WTC11 (cell line): ENCODE measurements at regions not wholly inside any gene's neighbourhood (a gene's known extent, or its start where the extent isn't known, plus 50 kb on each side); places are given as distances from the start of the nearest gene placed in this dataset.

ENCODE experiments used
- ATAC-seq: fragments of 200-7000 bp; cut with Tn5 transposase; 2 replicates; pipeline ENCODE4 v1.10.0; 2021; ENCODE audit warnings: mild to moderate bottlenecking, moderate library complexity
- CTCF ChIA-PET: fragments of 300-600 bp; sonication (Branson Sonifier 250); formaldehyde crosslinking; loops from one replicate; lab custom pipeline; 2021; ENCODE audit warnings: antibody characterized with exemption; lab: Charles Lee
- POLR2A ChIA-PET: fragments of 350-600 bp; sonication (Branson Sonifier 250); formaldehyde crosslinking; loops from one replicate; lab custom pipeline; 2021; ENCODE audit warnings: antibody characterized with exemption; lab: Charles Lee
- DNase-seq: peaks from one replicate; pipeline ENCODE4 v3.0.0; 2021; ENCODE audit warnings: low spot score
- H3K27ac Mint-ChIP-seq: 2 replicates; pipeline ENCODE4 v1.8.0; 2021; ENCODE audit warnings: mixed read lengths
- H3K27me3 Mint-ChIP-seq: 2 replicates; pipeline ENCODE4 v1.8.0; 2021; ENCODE audit warnings: low read depth, mild to moderate bottlenecking, moderate library complexity, mixed read lengths
- H3K36me3 Mint-ChIP-seq: 2 replicates; pipeline ENCODE4 v1.8.0; 2021; ENCODE audit warnings: mixed read lengths
- H3K4me1 Mint-ChIP-seq: 2 replicates; pipeline ENCODE4 v1.8.0; 2022; ENCODE audit warnings: mixed read lengths
- H3K4me3 Mint-ChIP-seq: 2 replicates; pipeline ENCODE4 v1.8.0; 2021; ENCODE audit warnings: mild to moderate bottlenecking, moderate library complexity, mixed read lengths
- H3K9me3 Mint-ChIP-seq: 2 replicates; pipeline ENCODE4 v1.8.0; 2021; ENCODE audit warnings: mixed read lengths
- AR ChIP-seq: fragments of 250-450 bp; sonication (Bioruptor Pico); IDR thresholded peaks from 2 replicates; pipeline ENCODE4 v1.9.0; 2021; ENCODE audit warnings: mild to moderate bottlenecking
- CREB1 ChIP-seq: sonication (generic); formaldehyde crosslinking; IDR thresholded peaks from 2 replicates; pipeline ENCODE4 v1.8.0; 2023; ENCODE audit warnings: mild to moderate bottlenecking, missing genetic modification reagents
- E2F1 ChIP-seq: sonication (generic); formaldehyde crosslinking; IDR thresholded peaks from 2 replicates; pipeline ENCODE4 v1.8.0; 2022; ENCODE audit warnings: mild to moderate bottlenecking, missing genetic modification reagents
- E2F4 ChIP-seq: sonication (generic); formaldehyde crosslinking; IDR thresholded peaks from 2 replicates; pipeline ENCODE4 v1.8.1; 2022; ENCODE audit warnings: low read depth, mild to moderate bottlenecking, moderate library complexity, missing genetic modification reagents, borderline replicate concordance
- ELF4 ChIP-seq: sonication (generic); formaldehyde crosslinking; IDR thresholded peaks from 2 replicates; pipeline ENCODE4 v1.8.1; 2022; ENCODE audit warnings: low read depth, mild to moderate bottlenecking, moderate library complexity, missing genetic modification reagents
- HMGA2 ChIP-seq: fragments of 250-450 bp; sonication (Bioruptor Pico); IDR thresholded peaks from 2 replicates; pipeline ENCODE4 v1.4.0; 2021; ENCODE audit warnings: mild to moderate bottlenecking, moderate library complexity
- JAZF1 ChIP-seq: fragments of 250-450 bp; sonication (Bioruptor Pico); IDR thresholded peaks from 2 replicates; pipeline ENCODE4 v1.9.0; 2021; ENCODE audit warnings: moderate library complexity, mild to moderate bottlenecking, inconsistent platforms
- MYBL2 ChIP-seq: sonication (generic); formaldehyde crosslinking; IDR thresholded peaks from 2 replicates; pipeline ENCODE4 v1.8.1; 2023; ENCODE audit warnings: mild to moderate bottlenecking, moderate library complexity, missing genetic modification reagents
- NFATC4 ChIP-seq: fragments of 250-450 bp; sonication (Bioruptor Pico); IDR thresholded peaks from 2 replicates; pipeline ENCODE4 v1.9.0; 2021; ENCODE audit warnings: mild to moderate bottlenecking
- RORB ChIP-seq: fragments of 250-450 bp; sonication (Bioruptor Pico); IDR thresholded peaks from 2 replicates; pipeline ENCODE4 v1.9.0; 2021; ENCODE audit warnings: mild to moderate bottlenecking
- SMAD4 ChIP-seq: sonication (generic); formaldehyde crosslinking; IDR thresholded peaks from 2 replicates; pipeline ENCODE4 v1.8.0; 2022; ENCODE audit warnings: mild to moderate bottlenecking, missing genetic modification reagents
- ZNF121 ChIP-seq: sonication (generic); formaldehyde crosslinking; IDR thresholded peaks from 2 replicates; pipeline ENCODE4 v1.8.0; 2023; ENCODE audit warnings: missing genetic modification reagents
- ZNF396 ChIP-seq: fragments of 250-450 bp; sonication (Bioruptor Pico); IDR thresholded peaks from 2 replicates; pipeline ENCODE4 v1.8.0; 2021; ENCODE audit warnings: mild to moderate bottlenecking, moderate library complexity, borderline replicate concordance
- ZNF425 ChIP-seq: fragments of 250-450 bp; sonication (Bioruptor Pico); conservative IDR thresholded peaks from 2 replicates; pipeline ENCODE4 v1.9.0; 2021; ENCODE audit warnings: mild to moderate bottlenecking
- TF ChIP-seq, protein P1 (sequence below): fragments of 250-450 bp; sonication (Bioruptor Pico); IDR thresholded peaks from 2 replicates; pipeline ENCODE4 v1.8.0; 2021; ENCODE audit warnings: mild to moderate bottlenecking
- TF ChIP-seq, protein P2 (sequence below): fragments of 250-450 bp; sonication (Bioruptor Pico); IDR thresholded peaks from 2 replicates; pipeline ENCODE4 v2.1.2; 2022; ENCODE audit warnings: mild to moderate bottlenecking, moderate library complexity
- TF ChIP-seq, protein P3 (sequence below): sonication (generic); formaldehyde crosslinking; IDR thresholded peaks from 2 replicates; pipeline ENCODE4 v1.8.1; 2023; ENCODE audit warnings: mild to moderate bottlenecking, missing genetic modification reagents
- TF ChIP-seq, protein P4 (sequence below): sonication (generic); formaldehyde crosslinking; IDR thresholded peaks from 2 replicates; pipeline ENCODE4 v1.8.1; 2022; ENCODE audit warnings: missing genetic modification reagents, borderline replicate concordance

DNA sequence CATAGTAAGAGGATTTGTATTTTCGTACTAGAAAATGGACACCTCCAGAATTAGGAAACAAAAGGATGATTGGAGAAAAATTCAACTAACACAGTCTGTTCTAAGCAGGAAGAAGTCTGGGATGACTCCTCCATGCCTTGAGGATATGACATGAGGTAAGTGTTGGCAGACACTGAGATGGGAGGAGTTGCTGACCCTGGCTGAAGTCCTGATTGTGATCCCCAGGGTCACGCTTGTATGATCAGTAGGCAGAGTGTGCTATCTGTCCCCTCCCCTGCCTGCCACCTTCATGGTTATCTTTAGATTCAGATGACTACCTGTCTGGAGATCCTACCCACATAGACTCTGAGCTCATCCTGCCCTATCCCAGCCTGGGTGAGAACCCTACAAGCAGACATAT lies 249.1 kb downstream of the C1orf94 start:
- ChIA-PET CTCF (no interaction called here), POLR2A (no interaction called here)
- Mint-ChIP-seq H3K27me3 (peaks cover 11% of the 10 kb centered on the region; the same call in 1 of the 2 replicates), H3K4me1 (peaks cover 6% of the 10 kb centered on the region), H3K9me3 (no peaks in the 10 kb centered on the region), H3K4me3 (no peak overlapping the region), H3K36me3 (no peaks in the 10 kb centered on the region), H3K27ac (no peak overlapping the region)
- ATAC-seq (no peak), DNase-seq (no peak)
- no peak for TF ChIP-seq E2F4 (CRISPR knock-in tag)
- TF ChIP-seq HMGA2, result no peak
- no peak for TF ChIP-seq ZNF121 (CRISPR knock-in tag)
- no peak for TF ChIP-seq RORB (CRISPR knock-in tag)
- TF ChIP-seq ZNF396, result no peak
- no peak for TF ChIP-seq CREB1 (CRISPR knock-in tag)
- TF ChIP-seq, protein P1, sequence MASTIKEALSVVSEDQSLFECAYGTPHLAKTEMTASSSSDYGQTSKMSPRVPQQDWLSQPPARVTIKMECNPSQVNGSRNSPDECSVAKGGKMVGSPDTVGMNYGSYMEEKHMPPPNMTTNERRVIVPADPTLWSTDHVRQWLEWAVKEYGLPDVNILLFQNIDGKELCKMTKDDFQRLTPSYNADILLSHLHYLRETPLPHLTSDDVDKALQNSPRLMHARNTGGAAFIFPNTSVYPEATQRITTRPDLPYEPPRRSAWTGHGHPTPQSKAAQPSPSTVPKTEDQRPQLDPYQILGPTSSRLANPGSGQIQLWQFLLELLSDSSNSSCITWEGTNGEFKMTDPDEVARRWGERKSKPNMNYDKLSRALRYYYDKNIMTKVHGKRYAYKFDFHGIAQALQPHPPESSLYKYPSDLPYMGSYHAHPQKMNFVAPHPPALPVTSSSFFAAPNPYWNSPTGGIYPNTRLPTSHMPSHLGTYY (CRISPR knock-in tag), result no peak
- TF ChIP-seq ELF4 (CRISPR knock-in tag), result no peak
- TF ChIP-seq ZNF425, result no peak
- TF ChIP-seq MYBL2, result no peak
- TF ChIP-seq, protein P2, sequence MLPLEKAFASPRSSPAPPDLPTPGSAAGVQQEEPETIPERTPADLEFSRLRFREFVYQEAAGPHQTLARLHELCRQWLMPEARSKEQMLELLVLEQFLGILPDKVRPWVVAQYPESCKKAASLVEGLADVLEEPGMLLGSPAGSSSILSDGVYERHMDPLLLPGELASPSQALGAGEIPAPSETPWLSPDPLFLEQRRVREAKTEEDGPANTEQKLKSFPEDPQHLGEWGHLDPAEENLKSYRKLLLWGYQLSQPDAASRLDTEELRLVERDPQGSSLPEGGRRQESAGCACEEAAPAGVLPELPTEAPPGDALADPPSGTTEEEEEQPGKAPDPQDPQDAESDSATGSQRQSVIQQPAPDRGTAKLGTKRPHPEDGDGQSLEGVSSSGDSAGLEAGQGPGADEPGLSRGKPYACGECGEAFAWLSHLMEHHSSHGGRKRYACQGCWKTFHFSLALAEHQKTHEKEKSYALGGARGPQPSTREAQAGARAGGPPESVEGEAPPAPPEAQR (CRISPR knock-in tag), result no peak
- no peak for TF ChIP-seq E2F1 (CRISPR knock-in tag)
- no peak for TF ChIP-seq AR
- TF ChIP-seq, protein P3, sequence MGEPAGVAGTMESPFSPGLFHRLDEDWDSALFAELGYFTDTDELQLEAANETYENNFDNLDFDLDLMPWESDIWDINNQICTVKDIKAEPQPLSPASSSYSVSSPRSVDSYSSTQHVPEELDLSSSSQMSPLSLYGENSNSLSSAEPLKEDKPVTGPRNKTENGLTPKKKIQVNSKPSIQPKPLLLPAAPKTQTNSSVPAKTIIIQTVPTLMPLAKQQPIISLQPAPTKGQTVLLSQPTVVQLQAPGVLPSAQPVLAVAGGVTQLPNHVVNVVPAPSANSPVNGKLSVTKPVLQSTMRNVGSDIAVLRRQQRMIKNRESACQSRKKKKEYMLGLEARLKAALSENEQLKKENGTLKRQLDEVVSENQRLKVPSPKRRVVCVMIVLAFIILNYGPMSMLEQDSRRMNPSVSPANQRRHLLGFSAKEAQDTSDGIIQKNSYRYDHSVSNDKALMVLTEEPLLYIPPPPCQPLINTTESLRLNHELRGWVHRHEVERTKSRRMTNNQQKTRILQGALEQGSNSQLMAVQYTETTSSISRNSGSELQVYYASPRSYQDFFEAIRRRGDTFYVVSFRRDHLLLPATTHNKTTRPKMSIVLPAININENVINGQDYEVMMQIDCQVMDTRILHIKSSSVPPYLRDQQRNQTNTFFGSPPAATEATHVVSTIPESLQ (CRISPR knock-in tag), result no peak
- TF ChIP-seq, protein P4, sequence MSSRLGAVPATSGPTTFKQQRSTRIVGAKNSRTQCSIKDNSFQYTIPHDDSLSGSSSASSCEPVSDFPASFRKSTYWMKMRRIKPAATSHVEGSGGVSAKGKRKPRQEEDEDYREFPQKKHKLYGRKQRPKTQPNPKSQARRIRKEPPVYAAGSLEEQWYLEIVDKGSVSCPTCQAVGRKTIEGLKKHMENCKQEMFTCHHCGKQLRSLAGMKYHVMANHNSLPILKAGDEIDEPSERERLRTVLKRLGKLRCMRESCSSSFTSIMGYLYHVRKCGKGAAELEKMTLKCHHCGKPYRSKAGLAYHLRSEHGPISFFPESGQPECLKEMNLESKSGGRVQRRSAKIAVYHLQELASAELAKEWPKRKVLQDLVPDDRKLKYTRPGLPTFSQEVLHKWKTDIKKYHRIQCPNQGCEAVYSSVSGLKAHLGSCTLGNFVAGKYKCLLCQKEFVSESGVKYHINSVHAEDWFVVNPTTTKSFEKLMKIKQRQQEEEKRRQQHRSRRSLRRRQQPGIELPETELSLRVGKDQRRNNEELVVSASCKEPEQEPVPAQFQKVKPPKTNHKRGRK (CRISPR knock-in tag), result no peak
- TF ChIP-seq SMAD4, result no peak
- TF ChIP-seq JAZF1 (CRISPR knock-in tag), result no peak
- no peak for TF ChIP-seq NFATC4 (CRISPR knock-in tag)
